KMS-11 (cell line): ENCODE measurements at regions not wholly inside any gene's neighbourhood (a gene's known extent, or its start where the extent isn't known, plus 50 kb on each side); places are given as distances from the start of the nearest gene placed in this dataset.

ENCODE experiments used
- H2AFZ ChIP-seq: fragments of 200-600 bp; sonication (generic); 2 replicates; pipeline ENCODE4 v1.6.1; 2016; ENCODE audit warnings: antibody characterized with exemption, mixed run types, low read depth
- H3K27ac ChIP-seq: fragments of 200-600 bp; sonication (generic); 2 replicates; pipeline ENCODE4 v1.6.1; 2016; ENCODE audit warnings: mild to moderate bottlenecking, mixed run types
- H3K27me3 ChIP-seq: fragments of 200-600 bp; sonication (generic); 2 replicates; pipeline ENCODE4 v1.6.1; 2017; ENCODE audit warnings: mild to moderate bottlenecking, low read depth, mixed run types, moderate library complexity; ENCODE audit not compliant: insufficient read depth
- H3K36me3 ChIP-seq: fragments of 200-600 bp; sonication (generic); 2 replicates; pipeline ENCODE4 v1.6.1; 2017; ENCODE audit warnings: mild to moderate bottlenecking, mixed run types; ENCODE audit not compliant: insufficient read depth
- H3K4me1 ChIP-seq: fragments of 200-600 bp; sonication (generic); 2 replicates; pipeline ENCODE4 v1.6.1; 2016; ENCODE audit warnings: mild to moderate bottlenecking, low read depth, mixed run types; ENCODE audit not compliant: poor library complexity, severe bottlenecking
- H3K4me2 ChIP-seq: fragments of 200-600 bp; sonication (generic); 2 replicates; pipeline ENCODE4 v1.7.0; 2016; ENCODE audit warnings: mild to moderate bottlenecking, mixed run types
- H3K4me3 ChIP-seq: fragments of 200-600 bp; sonication (generic); IDR thresholded peaks from 2 replicates; pipeline ENCODE4 v1.6.1; 2017; ENCODE audit warnings: low read depth, low read length, mixed read lengths; ENCODE audit not compliant: insufficient read depth
- H3K79me2 ChIP-seq: fragments of 200-600 bp; sonication (generic); 2 replicates; pipeline ENCODE4 v1.6.1; 2016; ENCODE audit warnings: low read depth, mixed run types; ENCODE audit not compliant: insufficient read depth
- H3K9ac ChIP-seq: fragments of 200-600 bp; sonication (generic); 2 replicates; pipeline ENCODE4 v1.6.1; 2016; ENCODE audit warnings: mild to moderate bottlenecking, mixed run types
- H4K20me1 ChIP-seq: fragments of 200-600 bp; sonication (generic); 2 replicates; pipeline ENCODE4 v1.6.1; 2016; ENCODE audit warnings: mild to moderate bottlenecking, mixed run types; ENCODE audit not compliant: insufficient read depth
- TF ChIP-seq, protein P1 (sequence below): fragments of 200-600 bp; sonication (generic); conservative IDR thresholded peaks from 2 replicates; pipeline ENCODE4 v1.6.1; 2017; ENCODE audit warnings: low read depth, mild to moderate bottlenecking, antibody characterized with exemption, low read length, moderate library complexity, mixed read lengths

DNA sequence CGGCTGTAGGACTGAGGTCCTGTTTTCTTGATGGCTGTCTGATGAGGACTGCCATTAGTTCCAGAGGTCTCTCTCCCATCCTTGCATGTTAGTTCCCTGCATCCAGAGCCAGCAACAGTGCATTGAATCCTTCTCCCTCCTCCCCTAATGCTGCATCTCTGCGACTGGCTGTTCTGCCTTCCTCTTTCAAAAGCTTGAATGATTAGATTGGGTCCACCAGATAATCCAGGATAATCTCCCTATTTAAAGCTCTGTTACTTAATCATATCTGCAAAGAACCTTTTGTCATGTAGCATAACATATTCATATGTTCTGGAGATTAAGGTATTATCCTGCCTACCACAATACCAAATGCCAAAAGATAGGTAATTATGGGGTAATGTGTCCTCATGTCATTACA, 377.5 kb downstream of the GPATCH2 start:
- Histone ChIP-seq H3K79me2 (no peaks in the 10 kb centered on the region), H3K4me2 (no peak overlapping the region), H3K27ac (no peak overlapping the region), H4K20me1 (no peaks in the 10 kb centered on the region), H3K9ac (no peak overlapping the region), H3K36me3 (no peaks in the 10 kb centered on the region), H3K4me1 (no peaks in the 10 kb centered on the region), H2AFZ (no peak overlapping the region), H3K27me3 (no peaks in the 10 kb centered on the region), H3K4me3 (no peak overlapping the region)
- TF ChIP-seq, protein P1, sequence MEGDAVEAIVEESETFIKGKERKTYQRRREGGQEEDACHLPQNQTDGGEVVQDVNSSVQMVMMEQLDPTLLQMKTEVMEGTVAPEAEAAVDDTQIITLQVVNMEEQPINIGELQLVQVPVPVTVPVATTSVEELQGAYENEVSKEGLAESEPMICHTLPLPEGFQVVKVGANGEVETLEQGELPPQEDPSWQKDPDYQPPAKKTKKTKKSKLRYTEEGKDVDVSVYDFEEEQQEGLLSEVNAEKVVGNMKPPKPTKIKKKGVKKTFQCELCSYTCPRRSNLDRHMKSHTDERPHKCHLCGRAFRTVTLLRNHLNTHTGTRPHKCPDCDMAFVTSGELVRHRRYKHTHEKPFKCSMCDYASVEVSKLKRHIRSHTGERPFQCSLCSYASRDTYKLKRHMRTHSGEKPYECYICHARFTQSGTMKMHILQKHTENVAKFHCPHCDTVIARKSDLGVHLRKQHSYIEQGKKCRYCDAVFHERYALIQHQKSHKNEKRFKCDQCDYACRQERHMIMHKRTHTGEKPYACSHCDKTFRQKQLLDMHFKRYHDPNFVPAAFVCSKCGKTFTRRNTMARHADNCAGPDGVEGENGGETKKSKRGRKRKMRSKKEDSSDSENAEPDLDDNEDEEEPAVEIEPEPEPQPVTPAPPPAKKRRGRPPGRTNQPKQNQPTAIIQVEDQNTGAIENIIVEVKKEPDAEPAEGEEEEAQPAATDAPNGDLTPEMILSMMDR: no peak

DNA sequence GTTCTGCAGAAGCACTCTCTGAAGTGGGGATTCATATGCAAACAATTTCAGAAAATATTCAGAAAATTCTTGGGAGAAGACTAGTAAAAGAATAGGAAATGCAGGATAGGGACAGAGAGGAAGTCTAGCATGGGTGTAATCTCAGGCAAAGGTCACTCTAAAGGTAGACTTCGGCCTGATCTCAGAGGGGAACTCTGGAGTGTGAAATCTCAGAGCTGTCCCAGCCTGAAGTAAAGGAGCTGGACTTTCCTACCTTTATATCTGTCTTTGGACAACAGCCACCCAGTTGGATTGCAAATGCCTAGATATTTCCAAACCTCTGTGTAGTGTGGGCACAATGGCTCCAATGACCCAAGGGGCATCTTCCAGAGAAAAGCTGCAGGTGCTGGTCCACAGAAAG, 379.8 kb downstream of the GPATCH2 start:
- Histone ChIP-seq H3K79me2 (no peaks in the 10 kb centered on the region), H2AFZ (no peak overlapping the region), H3K9ac (no peak overlapping the region), H4K20me1 (no peaks in the 10 kb centered on the region), H3K4me3 (no peak overlapping the region), H3K27me3 (no peaks in the 10 kb centered on the region), H3K4me2 (no peak overlapping the region), H3K4me1 (no peaks in the 10 kb centered on the region), H3K36me3 (no peaks in the 10 kb centered on the region), H3K27ac (no peak overlapping the region)
- TF ChIP-seq, protein P1: no peak

DNA sequence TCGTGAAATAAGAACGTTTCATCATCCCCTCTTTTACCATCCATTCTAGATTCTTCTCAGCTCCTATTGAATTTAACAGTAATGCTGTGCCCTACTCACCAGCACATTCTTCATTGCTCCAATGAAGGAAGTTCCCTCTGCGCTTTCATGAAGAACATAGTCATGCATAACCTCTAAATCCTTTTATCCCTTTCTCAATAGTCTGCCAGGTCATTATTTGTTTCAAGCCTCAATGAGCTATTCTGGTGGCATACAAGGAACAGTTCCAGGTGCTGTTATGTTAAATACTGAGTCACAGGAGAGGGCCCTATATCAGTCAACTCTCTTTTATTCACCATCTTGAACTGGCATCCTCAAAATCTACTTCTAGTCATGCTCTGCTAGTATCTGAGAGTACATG, 381.0 kb downstream of the GPATCH2 start:
- Histone ChIP-seq H3K27ac (no peak overlapping the region), H3K4me1 (no peaks in the 10 kb centered on the region), H3K4me2 (no peak overlapping the region), H3K79me2 (no peaks in the 10 kb centered on the region), H3K27me3 (no peaks in the 10 kb centered on the region), H4K20me1 (no peaks in the 10 kb centered on the region), H3K36me3 (no peaks in the 10 kb centered on the region), H3K4me3 (no peak overlapping the region), H3K9ac (no peak overlapping the region), H2AFZ (no peak overlapping the region)
- TF ChIP-seq, protein P1: no peak

DNA sequence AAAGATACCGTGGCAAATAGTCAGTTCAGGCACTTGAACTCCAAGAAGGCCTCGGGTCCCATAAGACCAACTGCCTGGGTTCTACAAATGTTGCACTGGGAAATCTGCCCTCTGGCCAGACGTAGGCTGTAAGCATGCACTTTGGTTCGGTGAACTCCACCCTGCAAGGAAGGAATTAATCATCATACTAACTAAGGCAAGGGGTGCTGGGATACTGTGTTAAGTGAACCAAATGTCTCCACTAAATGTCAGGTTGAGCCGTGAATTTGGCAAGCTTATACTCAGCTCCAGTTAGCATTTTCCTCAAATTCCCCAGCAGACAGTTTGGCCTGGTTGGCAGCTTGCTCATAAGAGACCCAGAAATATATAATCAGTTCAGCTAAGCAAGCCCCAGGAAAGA, 385.9 kb downstream of the GPATCH2 start:
- Histone ChIP-seq H3K4me3 (no peak overlapping the region), H3K27me3 (no peaks in the 10 kb centered on the region), H2AFZ (no peak overlapping the region), H3K4me1 (no peaks in the 10 kb centered on the region), H3K9ac (no peak overlapping the region), H3K27ac (no peak overlapping the region), H3K79me2 (no peaks in the 10 kb centered on the region), H3K4me2 (no peak overlapping the region), H4K20me1 (no peaks in the 10 kb centered on the region), H3K36me3 (no peaks in the 10 kb centered on the region)
- TF ChIP-seq, protein P1: no peak

DNA sequence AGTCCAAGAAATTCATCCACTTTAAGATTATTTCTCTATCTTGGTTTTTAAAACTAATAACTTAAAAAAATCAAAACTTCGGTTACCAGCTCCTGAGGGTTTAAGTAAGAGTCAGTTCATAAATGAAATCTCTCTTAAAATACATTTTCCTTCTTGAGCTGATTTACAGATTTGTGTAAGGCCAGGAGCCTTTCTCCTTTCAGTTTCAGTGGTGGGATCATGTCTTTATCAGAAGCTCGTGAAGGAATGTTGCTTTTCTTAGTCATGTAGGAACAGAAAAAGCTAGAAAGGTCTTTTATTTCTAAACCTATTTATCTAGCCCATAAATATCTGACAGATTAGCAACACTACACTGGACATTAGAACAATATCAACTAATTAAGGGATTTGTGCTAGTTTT, 390.2 kb downstream of the GPATCH2 start:
- Histone ChIP-seq H3K4me1 (no peaks in the 10 kb centered on the region), H3K4me2 (no peak overlapping the region), H3K9ac (no peak overlapping the region), H3K79me2 (no peaks in the 10 kb centered on the region), H3K27ac (no peak overlapping the region), H3K4me3 (no peak overlapping the region), H2AFZ (no peak overlapping the region), H3K36me3 (no peaks in the 10 kb centered on the region), H4K20me1 (no peaks in the 10 kb centered on the region), H3K27me3 (no peaks in the 10 kb centered on the region)
- TF ChIP-seq, protein P1: no peak
